ENCODE measurements at regions not wholly inside any gene's neighbourhood (a gene's known extent, or its start where the extent isn't known, plus 50 kb on each side); places are given as distances from the start of the nearest gene placed in this dataset.

DNA sequence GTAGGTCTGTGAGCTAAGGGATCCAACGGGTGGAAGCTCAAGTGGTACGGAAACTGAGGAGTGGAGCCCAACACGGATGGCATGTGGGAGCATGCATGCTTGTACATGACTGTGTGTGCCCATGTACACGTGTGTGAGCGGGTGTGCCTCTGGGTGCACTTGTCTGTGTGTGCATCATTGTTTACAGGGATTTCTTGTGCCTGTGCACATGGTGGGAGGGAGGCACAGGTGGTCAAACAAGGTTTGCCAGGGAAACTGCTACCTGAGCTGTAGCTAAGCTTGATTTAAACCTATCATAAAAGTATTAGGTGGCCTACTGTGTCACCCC lies 122.5 kb upstream of the MAMLD1 start:
- no peak for TF ChIP-seq POLR2A (IDR thresholded peaks at IDR 0.05)
- TF ChIP-seq, protein P1, sequence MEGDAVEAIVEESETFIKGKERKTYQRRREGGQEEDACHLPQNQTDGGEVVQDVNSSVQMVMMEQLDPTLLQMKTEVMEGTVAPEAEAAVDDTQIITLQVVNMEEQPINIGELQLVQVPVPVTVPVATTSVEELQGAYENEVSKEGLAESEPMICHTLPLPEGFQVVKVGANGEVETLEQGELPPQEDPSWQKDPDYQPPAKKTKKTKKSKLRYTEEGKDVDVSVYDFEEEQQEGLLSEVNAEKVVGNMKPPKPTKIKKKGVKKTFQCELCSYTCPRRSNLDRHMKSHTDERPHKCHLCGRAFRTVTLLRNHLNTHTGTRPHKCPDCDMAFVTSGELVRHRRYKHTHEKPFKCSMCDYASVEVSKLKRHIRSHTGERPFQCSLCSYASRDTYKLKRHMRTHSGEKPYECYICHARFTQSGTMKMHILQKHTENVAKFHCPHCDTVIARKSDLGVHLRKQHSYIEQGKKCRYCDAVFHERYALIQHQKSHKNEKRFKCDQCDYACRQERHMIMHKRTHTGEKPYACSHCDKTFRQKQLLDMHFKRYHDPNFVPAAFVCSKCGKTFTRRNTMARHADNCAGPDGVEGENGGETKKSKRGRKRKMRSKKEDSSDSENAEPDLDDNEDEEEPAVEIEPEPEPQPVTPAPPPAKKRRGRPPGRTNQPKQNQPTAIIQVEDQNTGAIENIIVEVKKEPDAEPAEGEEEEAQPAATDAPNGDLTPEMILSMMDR (IDR thresholded peaks at IDR 0.05) = no peak

All from right lobe of liver (tissue), 4 donors.